Activated naive CD4-positive, alpha-beta T cell treated with anti-CD3 and anti-CD28 coated beads, Interleukin-2, amount 50 U/mL, for 16 hours (primary cell): ENCODE measurements at regions not wholly inside any gene's neighbourhood (a gene's known extent, or its start where the extent isn't known, plus 50 kb on each side); places are given as distances from the start of the nearest gene placed in this dataset.

Experiments used
- DNase-seq: peaks from one replicate; pipeline ENCODE4 v3.0.0-alpha.2; 2020

DNA sequence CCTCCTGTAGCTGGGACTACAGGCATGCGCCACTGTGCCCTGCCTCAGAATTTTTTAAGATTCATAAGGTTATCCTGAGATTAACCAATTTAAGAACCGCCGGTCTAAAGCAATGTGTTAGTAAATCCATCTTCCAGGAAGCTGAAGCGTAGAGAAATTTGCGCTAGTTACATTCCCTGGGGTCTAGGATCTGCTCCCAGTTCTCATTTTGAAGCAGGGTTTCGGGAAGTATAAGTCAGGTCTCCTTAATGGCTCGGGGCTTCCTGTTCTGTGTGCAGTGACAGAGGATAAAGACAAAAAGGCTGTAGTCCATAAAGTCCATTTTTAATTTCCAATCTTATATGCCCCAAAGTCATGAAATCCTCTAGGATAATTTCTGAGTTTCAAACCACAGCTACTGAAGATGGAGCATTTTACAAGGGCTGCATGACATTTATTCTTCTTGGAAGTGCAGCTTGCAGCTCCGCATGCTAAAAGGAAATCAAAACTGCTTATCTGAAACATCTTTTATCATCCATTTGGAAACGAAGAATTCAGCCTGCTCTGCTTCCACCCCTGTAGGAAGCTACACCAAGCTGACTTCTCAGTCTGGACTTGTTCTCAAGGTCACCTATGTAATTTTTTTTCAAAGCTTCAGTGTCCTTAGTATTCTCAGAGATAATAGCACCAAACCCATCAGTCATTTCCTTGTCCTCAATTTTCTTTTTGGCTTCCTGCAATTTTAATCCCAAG lies 326.1 kb downstream of the PRL start:
- no peak for DNase-seq

DNA sequence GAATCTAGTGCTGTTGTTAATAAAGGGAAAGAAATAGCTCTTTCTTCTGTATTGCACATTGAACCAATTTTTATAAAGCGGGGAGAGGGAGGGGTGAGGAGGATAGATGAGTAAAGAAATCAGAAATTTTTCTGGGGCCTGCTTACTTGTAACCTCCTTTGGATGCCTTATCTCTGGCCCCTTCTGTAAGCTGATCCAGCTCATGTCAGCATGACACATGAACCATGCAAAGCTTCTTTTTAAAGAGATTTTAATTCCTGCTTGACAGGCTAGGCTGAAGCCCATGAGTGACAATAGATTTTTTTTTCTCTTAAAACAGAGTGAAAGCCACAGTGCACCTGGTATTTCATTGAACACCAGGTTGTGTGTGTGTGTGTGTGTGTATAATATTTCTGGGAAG lies 325.3 kb downstream of the PRL start:
- no peak for DNase-seq

DNA sequence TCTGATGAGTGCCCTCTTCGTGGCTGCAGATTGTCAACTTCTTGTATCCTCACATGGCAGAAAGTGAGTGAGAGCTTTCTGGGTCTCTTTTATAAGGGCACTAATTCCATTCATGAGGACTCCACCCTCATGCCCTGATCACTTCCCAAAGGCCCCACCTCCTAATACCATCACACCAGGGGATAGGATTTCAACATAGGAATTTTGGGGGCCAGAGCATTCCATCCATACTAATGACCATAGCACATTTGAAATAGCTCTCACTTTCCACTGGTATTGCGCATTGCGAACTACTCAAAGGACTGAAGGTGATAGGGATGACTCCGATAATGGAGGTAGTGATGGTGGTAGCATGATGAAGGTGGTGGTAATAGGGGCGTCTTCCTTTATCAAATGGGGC lies 324.3 kb downstream of the PRL start:
- no peak for DNase-seq

DNA sequence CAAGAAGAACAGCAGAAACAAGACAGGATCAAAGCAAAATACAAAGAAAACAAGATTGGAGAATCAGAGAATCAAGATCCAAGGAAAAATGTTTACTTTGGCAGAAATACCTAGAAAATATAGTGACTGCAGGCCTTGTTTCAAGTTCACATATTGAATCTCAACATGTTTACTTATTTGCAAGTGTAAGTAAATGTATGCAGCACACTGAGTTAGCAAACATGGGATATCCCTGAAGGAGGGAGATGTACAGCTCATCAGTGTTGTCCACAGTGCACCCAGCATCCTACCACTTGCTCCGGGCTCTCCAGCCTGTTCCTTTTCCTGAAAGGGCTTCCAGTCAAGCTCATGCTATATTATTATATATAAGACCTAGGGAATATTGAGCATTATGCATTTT lies 319.5 kb downstream of the PRL start:
- DNase-seq = no peak

DNA sequence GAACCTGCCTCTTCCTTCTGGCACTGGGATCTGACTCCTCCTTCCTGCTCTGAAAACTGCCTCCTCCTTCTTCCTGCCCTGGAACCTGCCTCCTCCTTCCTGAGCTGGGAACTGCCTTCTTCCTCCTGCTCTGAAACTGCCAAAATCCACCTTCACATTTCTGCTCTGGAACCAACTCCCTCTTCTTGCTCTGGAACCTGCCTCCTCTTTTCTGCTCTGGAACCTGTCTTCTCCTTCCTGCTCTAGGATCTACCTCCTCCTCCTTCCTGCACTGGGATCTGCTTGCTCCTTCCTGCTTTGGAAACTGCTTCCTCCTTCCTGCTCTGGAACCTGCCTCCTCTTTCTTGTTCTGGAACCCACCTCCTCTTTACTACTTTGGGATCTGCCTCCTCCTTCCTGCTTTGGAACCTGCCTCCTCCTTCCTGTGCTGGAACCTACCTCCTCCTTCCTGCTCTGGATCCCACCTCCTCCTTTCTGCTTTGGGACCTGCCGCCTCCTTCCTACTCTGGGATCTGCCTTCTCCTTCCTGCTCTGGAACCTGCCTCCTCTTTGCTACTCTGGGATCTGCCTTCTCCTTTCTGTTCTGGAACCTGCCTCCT lies 315.5 kb downstream of the PRL start:
- DNase-seq = no peak

DNA sequence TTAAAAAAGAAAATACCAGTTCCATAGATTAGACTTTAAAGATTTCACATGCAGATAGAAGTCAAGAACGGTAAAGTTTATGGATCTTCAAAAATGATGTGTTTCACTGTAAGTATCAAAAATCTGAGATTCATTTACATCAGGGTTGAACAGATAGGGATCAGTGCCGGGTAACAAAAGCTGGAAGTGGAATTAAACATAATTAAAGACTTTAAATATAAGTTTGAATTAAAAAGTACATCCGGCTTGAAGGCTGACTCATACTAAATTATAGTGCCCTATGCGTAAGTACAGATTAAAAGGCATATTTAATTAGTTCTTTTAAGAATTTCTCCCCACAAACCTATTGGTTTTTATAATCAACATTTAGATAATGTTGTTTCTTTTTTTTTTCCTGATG lies 312.7 kb downstream of the PRL start:
- DNase-seq = no peak

DNA sequence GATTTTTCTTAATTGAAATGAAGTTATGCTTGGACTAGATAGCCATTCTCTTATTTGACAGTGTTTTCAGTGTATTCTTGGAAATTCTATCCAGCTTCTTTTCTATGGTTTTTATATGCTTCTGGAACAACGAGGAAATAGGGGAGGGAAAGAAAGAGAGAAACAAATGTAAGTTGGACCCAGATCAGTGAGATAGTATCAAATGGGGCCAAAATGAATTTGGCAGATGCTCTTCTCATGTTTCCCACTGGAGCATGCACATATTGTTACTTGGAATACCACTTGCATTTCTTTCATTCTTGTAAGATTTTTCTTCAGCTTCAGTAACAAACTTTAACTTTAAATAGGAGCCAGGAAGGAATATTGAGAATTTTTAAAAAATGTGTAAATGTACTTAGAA lies 312.3 kb downstream of the PRL start:
- DNase-seq = no peak

DNA sequence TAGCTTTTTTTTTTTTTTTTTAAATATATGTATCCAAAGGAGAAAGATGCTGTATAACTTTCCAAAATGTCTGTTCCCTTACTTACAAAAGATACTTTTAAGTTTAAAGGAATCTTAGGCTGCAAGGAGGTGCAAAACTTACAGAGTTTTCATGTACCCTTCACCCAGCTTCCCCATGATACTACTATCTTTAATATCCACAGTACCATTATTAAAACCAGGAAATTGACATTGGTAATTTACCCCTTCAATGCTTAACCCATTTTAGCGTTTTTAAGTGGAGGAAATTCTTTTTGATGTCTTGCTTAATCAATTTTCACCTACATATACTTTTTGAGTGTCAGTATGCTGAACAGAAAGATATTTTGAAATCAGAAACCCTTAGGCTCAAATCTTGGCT lies 310.9 kb downstream of the PRL start:
- DNase-seq = no peak

DNA sequence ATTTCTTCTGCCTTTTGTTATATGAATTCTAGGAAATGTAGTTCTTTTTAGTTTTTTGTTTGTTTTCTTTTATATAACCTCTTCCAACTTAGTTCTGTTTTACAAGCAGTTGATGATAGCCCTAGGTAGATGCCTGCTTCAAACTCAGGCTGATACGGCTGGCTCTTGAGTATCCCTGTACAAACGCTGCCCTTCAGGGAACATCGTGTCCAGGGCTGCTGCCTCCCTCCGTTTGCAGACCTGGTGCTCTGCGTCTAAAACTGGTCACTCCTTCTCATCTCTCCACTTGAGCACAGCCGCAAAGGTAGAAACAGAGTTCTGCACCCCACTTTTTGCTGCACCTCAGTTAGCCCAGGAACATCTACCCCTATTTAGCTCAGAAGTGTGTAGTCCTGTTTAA lies 310.1 kb downstream of the PRL start:
- no peak for DNase-seq

DNA sequence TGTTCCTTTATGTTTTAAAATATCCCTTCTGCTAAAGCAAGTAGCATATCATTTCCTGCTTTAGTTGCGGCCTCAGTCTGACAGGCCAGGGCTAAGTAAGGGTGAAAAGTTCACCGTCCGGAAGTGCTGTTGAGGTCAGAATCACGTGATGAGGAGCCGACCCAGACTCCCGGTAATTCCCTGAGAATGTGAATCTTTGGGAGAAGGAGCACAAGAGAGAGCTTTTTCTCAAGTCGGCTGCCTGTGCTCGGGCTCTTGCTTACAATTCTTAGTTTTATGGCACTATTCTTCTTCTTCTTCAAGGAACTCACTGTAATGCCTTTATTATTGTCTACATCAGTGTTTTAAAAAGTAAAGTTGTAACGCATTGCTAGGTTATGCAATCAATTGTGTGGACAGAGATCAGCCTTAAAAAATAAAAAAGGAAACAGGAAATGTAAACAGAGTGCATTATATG lies 309.3 kb downstream of the PRL start:
- no peak for DNase-seq

DNA sequence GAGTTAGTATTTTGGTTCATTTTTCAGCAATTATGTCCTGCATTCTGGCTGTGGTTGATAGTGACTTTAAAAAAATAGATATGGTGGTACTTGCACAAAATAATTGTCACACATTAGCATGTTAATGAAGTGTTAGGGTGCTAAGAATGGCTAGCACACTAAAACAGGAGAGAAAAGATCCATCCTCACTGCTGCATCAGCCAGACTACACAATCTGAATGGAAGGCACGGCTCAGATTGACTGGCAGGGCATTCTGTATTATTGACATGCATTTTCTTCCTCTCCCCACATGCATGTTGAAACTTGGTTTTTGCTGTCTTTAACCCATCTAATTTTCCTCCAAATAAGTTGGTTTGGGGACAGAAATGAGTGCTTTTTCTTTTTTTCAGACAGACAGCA lies 306.3 kb downstream of the PRL start:
- DNase-seq = no peak

DNA sequence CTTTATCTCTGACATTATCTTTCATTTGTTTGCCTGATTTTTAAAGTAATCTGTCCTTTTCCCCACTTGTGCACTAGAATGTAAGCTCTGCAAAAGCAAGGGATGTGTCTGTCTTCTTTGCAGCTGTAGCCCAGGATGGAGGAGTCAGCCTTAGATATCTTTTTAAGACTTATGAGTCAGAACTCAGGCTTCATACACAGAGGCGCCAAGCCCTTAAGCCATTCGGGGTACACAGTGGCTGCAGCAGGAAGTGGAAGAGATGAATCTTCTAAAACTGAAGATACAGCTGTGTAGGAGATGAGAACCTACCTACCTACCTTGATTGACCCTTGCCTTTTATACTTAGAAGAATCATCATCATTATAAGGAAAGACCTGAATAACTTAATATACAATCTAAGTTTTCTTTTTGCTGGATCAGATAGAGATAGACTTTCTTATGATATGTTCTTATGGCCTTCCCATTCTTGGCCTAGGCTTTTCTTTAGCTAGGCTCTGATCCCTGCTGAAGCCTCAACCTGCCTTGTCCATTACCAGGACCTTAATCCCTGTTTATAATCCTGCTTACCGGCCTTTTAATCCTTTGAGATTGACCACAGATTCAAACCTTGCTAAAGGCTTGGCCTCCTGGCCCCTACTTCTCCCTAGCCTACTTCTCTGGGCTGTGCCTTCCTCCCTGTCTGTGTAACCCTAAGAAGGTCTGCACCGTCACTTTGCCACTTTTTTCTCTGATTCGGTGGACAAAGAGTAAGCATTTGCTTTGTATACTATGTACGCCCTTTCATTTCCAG lies 304.5 kb downstream of the PRL start:
- no peak for DNase-seq

DNA sequence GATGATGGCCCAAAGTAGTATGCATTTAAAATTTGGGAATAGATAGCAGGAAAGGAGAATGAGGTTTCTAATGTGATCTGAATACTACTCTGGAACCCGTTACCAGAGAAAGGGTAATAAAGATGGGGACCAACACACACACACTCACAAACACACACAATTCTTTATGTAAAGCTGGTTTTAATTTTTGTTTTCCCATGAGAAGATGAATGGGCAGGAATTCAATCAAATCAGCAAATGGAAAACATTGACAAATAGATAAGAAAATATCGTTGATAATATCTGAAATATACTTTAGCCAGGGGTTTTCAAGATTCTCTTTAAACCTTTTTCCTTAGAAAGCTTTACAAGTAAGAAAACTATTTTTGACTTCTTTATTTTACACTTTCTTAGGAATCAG lies 303.0 kb downstream of the PRL start:
- DNase-seq = no peak

DNA sequence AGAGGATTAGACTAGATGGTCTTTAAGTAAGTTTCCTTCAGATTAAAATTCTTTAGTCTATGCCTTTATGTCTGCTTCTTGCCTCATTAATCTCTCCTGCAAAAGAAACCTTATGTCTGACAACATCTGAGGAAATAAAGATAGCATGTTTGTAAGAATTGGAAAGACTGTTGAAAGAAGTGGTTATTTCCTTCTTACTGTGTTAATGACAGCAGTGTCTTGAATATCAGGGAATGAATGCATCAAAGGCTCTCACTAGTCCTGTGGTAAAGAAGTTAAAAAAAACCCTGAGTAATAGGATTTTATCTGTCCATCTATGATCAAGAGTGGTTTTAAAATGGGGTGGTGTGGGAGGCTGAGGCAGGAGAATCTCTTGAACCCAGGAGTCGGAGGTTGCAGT lies 302.0 kb downstream of the PRL start:
- no peak for DNase-seq

DNA sequence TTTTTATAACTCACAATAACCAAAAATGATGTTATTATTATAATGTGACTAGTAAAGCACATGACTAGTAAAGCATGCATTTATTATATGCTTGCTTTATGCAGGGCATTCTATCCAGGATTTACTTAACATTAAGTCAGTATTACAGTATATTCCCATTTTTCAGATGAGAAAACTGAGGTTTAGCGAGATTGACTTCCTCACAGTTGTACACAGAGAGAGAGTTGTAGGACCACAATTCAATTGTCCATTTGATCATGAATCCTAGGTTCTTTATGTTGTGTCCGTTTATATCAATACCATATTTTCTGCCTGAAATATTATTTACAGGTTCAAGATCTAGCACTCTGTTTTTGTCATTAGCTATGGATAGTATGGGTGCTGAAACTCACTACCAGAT lies 301.5 kb downstream of the PRL start:
- no peak for DNase-seq

DNA sequence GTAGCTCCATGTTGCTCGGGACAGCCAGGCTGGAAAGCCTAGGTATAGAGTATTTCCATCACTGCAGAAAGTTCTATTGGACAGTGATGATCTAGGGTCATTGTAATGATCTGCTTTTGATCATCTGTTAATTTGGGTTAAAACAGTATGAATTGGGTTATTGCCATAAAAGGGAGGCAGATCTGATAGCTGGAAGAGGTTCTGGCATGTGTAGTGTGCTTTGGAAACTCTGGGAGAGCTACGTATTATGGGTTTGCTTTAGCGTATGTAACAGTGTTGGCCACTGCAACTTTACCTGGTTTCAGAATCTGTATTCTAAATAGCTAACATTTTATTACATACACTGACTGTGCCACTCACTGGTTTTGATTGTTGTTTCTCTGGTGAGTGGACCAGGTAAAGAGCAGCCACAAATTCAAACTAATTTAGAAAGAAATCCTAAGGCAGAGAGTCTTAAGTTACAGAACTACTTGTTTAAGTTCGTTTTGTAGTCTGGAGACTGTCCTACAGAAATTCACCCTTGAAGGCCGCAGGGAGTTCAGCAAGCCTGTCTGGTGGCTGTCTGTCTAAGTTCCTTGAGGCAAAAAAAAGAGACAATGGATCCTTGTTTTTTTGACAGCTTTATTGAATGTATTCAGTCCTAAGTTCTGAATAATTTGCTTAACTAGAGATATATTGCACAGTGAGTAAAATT lies 300.3 kb downstream of the PRL start:
- DNase-seq = no peak

DNA sequence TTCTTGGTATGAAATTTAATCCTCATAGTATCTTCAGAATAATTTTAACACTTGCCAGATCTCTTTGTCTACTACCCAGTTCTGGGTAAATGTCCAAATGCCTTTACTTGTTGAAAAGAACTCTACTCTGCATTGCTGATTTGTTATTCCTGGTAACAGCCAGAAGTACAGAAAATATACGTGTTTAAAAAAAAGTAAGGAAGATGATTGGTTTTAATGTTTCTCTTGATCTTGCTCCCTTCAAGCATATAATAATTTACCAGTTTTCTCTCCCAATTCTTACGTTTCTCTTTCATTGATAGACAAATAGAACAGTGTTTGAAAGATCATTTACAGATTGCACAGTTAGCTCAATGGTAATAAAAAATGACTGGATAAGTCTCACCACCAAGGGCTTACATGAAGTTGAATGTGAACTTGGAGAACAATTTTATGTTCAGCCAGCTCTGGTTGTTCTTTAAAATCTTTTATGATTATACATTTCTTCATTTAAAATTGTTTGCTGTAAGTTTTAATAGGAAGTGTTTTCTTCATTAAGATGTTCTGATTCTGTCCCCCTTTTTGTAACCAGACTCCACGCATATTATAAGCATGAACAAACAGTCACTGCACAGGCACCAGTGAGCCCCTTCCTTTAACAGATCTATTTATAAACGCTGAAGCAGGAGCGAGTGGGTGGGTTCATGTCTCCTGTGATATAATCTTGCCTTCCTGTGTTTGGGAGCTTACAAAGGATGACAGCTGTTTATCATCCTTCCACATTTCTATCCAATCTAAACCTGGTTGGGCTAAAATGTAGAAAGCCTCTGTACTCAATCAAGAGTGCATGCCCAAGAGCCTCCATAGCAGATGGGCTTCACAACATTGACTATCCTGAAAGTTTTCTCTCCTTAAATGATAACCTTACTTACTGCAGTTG lies 299.5 kb downstream of the PRL start:
- DNase-seq = no peak

DNA sequence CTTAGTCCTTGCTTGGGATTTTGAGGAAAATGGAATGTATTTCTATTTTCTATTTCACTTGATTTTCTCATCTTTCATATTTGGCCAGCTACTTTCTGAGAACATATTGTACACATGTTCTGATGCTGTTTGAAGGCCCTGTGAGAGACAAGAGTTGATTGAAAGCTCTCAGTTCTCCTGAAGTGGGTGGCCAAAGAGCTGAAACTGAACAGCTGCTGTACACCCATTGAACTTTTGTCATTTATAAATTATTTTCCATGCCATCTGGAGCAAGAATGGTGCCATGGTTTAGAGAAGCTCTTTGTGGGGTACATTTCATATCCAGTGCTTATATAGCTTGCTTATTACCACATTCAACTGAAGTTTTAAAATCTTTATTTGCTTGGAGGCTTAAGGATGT lies 298.3 kb downstream of the PRL start:
- DNase-seq = no peak

DNA sequence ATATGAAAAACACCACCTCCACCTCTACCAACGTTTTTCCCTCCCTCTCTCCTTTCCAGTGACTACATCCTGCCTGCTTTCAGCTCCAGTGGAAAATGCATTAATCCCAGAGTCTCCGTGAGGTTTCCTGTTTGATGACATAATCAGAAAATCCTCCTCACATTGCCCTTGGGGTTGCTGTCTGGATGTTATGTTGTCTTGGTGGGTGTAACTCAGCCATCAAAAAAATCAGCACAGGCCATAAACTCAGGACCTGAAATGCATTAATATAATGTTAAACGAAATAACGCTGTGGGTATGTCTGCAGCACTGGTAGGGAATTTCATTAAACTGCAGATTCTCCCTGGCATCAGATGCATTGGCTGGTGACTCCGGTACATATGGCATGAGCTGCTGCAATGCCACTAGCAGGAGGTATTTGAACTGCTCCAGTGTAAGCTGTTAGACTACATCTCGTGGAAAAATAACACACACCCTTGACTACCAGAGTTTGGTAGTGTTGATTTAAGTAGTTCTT lies 297.8 kb downstream of the PRL start:
- no peak for DNase-seq

DNA sequence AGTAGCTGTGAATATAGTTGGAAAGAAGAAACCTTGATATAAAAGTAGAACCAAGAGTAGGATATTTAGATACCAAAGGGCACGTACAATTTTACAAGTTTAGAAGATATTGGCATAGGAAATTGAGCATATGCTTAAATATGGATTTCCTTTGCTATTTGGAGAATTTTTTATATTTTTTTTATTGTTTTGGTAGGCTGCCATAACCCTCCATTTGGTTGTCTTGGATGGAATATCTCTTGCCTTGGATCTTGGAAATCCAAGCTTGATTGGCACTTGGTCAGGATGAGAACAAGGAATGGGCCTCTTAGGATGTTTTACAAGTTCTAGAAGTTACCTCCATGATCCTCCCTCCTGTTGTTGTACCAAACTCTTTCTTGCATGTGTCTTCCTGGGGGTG lies 297.1 kb downstream of the PRL start:
- DNase-seq = no peak

DNA sequence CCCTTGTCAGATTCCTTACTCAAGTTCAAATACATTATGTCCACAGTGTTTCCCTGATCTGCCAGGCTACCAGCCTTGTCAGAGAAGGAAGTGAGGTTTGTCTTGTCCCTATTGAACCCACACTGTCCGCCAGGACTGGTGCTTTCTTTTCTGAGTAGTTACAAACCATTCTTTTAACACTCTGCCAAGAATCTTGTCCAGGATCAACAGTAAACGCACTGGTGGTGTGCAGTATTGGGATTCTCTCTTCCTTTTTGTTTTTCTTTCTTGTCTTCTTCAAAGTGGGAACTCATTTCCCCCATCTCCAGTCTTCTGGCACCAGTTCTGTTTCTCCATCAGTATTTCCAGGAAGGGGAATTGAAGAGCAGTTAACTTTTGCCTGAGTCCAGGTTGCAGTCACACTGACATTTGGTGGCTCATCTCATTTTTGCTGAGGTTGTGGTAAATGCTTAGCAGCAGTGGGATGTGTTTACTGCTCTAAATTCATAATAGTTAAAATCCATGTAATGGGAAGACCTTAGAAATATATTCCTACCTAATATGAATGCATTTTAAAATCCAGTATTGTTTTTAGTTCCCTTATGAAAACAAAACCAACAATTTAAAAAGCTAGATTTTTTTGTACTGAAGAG lies 295.3 kb downstream of the PRL start:
- no peak for DNase-seq

DNA sequence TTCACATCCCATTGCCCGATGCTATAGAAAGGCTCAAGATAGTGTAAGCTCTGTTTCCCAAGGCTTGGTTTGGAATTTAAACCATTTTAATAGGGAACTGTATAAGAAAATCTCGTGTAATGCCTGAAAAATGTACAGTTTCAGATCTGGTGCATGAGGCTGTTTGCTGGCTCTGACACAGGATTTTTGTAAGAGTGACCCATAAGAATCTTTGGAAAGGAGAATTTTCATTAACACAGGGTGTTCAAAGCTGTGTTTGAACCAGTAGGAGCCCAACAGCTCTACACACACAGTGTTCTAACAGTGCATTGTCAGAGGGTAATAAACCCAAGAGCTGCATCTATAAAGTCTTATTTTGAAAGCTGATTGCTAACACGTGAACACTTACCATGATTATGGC lies 293.5 kb downstream of the PRL start:
- DNase-seq = no peak
